ENCODE measurements at regions not wholly inside any gene's neighbourhood (a gene's known extent, or its start where the extent isn't known, plus 50 kb on each side); places are given as distances from the start of the nearest gene placed in this dataset.
A peak's percentile ranks its signal among the peaks of the same experiment; 100 is the strongest.
"Not testable (repeated sequence)": the region's sequence is repeated elsewhere in the genome, so short reads cannot be mapped to it uniquely, and the experiment has no call there.

- DNase-seq (ENCODE audit: low read depth): no peak
Observed at GRCh38 chr12:11446372-11446771, 51.0 kb upstream of the PRB2 start.

- no peak for DNase-seq (ENCODE audit: low read depth)
Observed at GRCh38 chr12:11457996-11458645, 62.8 kb upstream of the PRB2 start.

DNA sequence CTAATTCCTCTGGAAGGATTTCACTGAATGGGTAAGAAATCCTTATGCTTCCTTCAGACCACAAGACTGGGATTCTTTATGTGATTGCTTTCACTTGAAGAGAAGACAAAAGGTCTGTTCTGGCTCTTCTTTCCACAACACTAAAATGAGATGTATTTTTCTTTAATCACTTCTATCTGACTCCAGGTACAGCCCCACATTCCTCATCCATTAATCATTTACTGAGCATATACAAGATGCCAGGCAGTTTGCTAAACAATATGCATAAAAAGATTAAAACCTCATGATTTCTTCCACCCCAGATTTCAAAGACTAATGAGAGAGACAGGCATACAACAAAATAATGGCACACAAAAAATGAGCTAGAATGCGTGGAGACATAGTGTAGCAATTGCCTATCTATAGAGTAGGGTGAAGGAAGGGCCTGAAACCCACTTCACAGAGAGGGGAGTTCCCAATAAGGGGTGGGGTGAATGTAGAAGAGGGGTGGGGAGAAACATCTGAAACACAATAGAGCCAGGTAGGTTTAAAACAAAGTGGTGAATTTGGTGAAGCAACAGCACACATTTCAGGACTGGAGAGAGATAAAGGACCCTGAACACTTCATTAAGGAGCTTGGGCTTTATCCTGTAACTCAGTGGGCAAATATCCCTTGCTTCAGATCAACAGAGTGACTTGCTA is 65.1 kb upstream of the PRB2 start:
- DNase-seq (ENCODE audit: low read depth): no peak

DNA sequence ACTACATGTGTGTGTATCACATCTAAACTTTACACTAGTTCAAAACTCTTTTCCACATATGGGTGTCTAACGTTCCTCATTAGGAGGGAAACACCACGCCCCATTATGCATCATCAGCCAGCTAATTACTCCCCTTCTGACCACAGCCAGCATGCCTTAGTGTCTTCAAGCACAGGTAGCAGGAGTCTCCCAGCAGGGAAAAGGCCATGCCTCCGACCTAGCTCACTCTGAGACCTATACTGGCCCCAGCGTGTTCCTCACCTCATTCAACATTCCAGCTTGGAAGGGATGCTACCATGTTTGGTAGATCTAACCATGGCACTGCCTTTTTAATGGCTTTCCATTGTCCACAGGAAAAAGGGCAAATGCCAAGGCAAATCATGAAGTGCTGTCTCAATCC is 66.1 kb upstream of the PRB2 start:
- DNase-seq (ENCODE audit: low read depth): no peak

- no peak for DNase-seq (ENCODE audit: low read depth)
Observed at GRCh38 chr12:11477110-11477509, 81.7 kb upstream of the PRB2 start.

DNA sequence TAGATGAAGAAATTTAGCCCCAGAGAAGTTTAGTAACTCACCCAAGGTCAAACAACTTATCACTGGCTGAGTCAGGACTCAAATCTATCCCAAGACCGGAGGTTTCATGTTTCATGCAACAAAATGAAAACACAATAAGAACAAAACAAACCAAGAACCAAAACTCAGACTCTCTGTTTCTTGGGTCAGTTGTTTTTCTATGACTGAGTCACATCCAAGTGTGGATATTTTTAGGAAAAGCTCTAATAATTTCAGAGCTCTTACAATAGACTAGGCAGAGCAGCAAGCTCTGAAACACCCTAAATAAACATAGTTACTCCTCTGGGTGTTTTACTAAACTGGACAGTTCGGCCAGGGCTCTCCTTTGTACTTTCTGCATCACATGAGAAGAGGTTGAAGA is 87.6 kb upstream of the PRB2 start:
- DNase-seq (ENCODE audit: low read depth): no peak

DNA sequence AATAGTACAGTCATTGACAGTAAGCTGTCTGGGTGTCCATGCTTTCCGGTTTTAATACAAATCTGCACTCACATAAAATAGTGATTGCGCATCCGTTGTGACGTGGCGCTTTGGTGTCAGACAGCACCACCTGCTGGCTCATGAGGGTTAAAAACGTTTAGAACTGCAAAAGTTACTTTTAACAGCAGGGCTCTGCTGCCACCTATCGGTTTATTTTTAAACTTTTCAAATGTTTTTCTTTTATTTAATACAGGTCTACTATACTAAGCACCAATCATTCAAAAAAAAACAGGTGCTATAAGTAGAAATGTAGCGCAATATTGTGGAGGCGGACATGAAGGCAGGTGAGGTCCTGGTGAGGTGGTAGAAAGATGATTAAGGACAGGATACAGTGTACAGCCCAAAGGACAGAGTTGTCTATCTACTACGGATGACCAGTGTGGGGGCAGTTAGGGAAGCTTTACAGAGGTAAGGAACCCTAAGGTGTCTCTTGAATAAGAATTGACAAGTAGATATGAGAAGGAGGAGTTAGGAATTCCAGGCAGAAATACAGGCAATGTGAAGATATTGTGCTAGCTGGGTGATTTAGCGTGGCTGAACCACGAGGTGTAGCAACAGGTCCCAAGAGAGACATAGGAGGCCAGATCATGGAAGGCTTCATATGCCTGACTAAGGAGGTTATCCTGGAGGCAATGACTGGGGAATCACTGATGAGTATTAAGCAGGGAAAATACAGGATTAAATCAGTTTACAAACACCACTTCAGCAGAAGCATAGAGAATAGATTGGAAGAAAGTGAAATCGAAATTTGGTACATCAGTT is 91.5 kb upstream of the PRB2 start:
- DNase-seq (ENCODE audit: low read depth): peak; percentile 67

DNA sequence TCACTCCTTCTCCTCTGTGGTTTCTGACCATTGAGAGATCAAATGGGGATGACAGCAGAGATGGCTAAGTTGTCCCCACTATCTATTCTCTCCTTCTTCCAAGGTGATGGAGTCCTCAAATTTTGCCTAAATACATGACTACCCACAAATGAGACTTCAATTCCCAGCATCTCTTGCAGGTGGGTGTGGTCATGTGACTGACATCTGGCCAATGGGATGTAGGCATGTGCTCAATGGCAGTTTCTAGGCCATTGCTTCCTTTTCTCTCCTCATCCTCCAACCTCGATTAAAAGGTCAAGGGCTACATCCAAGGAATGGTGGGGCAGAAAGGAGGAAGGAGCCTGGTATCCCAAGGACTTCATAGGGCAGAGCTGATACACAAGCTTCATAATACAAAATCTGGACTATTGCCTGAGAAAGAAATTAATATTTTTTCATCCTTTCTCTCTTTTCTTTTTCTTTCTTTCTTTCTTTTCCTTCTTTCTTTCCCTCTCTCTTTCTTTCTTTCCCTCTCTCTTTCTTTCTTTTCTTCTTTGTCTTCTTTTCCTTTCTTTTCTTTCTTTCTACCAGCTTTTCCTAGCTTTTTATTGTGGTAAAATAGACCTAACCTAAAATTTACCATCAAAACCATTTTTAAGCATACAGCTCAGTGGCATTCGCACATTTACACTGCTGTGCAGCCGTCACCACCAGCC is 100.9 kb upstream of the PRB2 start:
- DNase-seq (ENCODE audit: low read depth): no peak

DNA sequence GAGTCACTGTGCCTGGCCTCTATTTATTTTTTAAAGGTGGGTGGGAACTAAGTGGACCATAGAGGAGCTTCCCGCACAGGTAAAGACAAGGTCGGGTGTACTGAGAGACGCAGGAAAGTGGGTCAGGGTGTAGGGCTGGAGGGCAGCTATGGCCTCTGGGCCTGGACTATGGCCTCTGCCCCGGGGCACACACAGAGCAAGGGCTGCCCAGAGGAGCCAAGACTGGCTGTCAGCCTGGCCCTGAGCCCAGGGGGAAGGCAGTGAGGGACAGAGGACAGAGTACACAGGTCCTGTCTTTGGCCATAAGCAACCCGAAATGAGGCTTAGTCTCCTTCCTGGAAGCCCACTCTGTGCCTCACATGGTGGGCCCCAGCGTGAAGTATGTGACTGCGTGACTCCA is 102.1 kb upstream of the PRB2 start:
- no peak for DNase-seq (ENCODE audit: low read depth)

DNA sequence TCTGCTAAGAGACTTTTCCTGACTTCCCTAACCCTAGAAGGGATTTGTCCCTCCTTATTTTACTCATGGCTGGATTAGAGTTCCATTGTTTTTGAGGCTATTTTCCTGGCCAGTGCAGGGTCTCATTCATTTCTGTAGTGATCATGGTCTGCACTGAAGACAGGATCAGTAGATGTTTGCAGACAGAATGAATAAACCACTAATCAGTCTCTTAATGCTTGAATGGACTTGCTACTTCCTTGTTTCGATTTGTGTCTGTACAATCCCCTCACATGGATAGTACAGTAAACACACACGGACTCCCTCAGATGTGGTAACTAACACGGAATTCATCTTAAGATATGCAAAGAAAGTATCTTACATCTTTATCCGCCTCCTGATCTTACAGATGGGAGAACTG is 102.6 kb upstream of the PRB2 start:
- DNase-seq (ENCODE audit: low read depth): no peak

DNA sequence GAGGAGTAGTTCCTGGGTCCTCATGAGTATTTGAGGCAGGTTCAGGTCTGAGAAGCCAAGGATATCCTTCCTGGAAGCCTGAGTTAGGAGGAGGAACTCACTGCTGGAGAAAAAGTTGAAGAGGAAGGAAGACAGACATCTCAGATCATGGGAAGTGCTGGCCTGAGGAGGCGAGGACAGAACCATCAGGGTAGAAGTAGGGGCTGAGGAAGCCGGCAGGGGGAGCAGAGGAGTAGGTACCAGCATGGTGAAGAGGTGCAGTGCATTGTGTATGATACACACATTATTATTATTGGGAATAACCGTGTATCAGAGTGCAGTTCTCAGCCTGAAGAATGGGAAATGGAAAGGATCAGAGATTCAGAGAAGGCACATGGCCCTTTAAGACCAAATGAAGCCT is 103.2 kb upstream of the PRB2 start:
- not testable (repeated sequence) for DNase-seq (ENCODE audit: low read depth)

DNA sequence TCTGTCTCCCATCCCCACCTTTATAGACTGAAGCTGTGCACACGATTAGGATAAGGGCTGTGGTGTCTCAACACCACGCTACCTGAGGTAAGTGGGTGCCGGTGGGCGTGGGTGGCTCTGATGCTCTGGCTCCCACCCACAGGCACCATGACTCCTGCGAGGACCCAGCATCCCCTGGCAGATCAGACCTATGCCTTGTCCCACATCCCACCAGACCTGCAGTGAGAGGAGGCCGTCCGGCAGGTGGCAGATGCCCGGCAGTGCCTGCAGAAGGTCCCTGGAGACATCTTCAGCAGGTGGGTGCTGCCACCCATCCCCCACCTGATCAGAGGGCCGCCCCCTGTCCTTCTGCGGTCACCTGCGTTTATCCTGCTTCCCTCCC is 104.4 kb upstream of the PRB2 start:
- DNase-seq (ENCODE audit: low read depth): no peak

DNA sequence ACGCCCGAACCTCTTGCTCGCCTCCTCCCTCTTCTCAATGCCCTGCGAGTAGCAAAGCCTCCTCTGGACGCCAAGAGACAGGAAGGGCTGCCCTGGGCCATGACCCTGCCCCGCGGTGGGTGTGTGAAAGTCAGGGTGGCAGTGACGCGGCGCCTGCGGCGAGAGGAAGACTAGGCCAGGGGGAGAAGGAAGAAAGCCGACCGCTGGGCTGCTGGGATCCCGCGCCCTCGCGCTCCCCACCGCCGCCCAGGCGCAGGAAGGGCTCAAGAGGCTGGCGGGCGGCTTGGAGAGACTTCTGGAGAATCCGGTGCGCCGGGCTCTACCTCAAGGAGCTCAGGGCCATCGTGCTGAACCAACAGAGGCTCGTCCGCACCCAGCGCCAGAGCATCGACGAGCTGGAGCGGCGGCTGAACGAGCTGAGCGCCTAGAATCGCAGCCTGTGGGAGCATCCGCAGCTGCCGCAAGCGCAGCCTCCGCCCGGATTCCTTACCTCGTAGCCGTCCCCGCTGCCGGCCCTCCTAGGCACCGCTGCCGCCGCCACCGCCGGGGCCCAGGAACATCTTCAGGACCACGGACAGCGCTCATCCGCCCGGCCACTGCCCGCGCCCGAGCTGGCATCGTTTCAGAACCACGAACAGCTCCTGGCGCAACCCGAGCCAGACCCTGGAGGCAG is 105.0 kb upstream of the PRB2 start:
- DNase-seq (ENCODE audit: low read depth): peak; percentile 46

DNA sequence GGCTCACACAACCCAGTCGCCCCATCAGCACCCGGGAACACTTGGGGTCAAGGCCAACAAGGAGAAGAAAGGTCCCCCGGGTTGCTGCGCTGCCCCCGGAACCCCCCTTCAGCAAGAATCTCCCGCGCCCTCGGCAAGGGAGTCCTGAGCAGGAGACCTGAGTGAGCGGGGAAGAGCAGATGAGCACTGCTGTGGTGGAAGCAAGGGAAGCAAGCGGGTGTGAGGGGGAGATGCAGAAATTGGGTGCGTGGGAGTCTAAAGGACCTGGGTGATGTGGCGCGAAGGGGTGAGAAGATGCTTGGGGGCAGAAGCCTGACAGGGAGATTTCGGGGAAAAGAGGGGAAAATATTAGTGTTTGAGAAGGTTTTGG is 105.5 kb upstream of the PRB2 start:
- no peak for DNase-seq (ENCODE audit: low read depth)

DNA sequence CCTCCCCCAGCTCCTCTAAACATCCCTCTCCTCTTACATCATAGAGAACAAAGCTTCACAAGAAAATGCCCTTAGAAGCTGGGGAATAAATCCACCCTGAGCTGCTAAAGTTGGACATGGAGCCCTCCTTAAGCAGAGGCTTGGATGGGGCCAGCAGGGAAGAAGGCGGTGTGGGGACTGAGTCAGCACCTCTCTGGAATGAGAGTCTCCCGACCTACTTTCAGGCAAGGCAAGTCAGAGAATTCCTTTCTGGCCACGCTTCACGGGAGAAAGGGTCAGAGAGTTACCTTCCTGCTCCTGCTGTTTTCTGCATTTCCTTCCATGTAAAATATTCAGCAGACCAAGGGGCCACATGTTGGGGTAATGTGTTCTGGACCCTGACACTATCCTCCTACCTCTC is 113.3 kb upstream of the PRB2 start:
- DNase-seq (ENCODE audit: low read depth): no peak

DNA sequence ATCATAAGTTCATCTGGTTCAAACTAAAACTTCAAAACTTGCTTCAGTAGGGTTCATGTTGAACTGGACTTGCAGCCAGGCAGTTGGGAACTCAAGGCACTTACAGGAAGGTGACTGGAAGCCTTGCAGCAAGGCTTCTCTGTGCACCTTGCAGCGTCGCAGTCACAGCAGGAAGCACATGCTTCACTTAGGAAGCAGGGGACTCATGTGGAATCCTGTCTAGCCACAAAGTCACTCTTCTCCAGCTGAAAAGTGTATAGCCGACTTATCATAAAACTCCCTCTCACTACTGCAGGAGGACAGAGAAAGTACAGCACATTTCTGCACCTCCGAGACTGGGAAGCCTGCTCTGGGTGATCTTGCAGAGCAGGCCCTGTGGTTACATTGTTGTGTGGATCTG is 114.0 kb upstream of the PRB2 start:
- DNase-seq (ENCODE audit: low read depth): no peak

DNA sequence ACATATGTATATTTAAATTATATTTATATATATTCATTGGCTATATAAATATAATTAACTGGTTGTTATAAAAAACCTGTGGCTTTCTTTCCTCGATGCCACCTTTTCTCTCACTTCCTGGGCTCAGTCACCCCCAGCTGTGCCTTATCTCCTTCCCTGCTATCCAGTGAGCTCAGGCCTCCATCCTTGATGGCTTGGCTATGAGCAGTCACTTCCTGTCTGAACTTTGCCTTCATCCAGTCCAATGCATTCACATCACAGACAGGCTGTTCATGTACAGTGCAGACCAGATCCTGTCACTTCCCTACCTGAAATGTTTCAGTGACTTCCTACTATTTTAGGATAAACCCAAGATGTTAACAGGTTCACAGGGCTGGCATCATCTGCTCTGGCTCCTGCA is 115.3 kb upstream of the PRB2 start:
- no peak for DNase-seq (ENCODE audit: low read depth)

GRCh38 chr12:11513288-11513687 is 117.9 kb upstream of the PRB2 start:
- no peak for DNase-seq (ENCODE audit: low read depth)

- DNase-seq (ENCODE audit: low read depth): no peak
Observed at GRCh38 chr12:11517080-11517479, 121.7 kb upstream of the PRB2 start.

DNA sequence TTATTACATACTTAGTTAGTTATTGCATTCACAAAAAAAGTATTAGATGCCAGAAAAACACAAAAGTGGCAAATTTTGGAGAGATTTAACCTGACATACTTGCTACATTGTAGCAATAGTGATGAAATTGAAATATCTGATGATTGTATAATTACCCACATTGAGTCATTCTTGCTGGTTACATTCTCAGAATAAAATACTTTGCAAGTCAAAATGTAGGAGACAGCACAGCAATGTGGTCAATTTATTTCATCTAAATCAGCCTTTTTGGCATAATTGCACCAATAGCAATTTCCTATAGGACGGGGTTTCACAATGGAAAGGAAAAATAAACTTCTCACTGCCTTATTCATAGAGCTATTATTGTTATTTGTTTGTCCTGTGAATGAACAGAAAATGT is 125.0 kb upstream of the ETV6 start:
- DNase-seq (ENCODE audit: low read depth): no peak

DNA sequence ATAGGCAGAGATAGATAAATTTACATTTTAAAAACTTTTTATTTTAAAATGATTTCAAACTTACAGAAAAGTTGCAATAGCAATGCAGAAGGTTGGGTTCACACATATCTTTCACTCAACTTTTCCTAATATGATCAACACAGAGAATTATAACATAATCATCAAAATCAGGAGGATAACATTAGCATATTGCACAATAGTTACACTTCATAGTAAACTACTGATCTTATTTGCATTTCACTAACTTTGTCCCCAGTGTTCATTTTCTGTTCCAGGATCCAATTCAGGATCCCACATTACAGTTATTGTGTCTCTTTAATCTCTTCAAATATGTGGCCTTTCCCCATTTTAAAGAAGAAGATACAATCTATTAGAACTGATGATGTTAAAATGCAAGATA is 115.4 kb upstream of the ETV6 start:
- DNase-seq (ENCODE audit: low read depth): no peak

GRCh38 chr12:11535127-11535526 is 114.3 kb upstream of the ETV6 start:
- no peak for DNase-seq (ENCODE audit: low read depth)
